Keratinocyte (primary cell): ENCODE measurements at regions not wholly inside any gene's neighbourhood (a gene's known extent, or its start where the extent isn't known, plus 50 kb on each side); places are given as distances from the start of the nearest gene placed in this dataset.

Source experiments
- DNase-seq: peaks from one replicate; pipeline ENCODE4 v3.0.0-alpha.2; 2011; ENCODE audit warnings: low read depth, missing footprints, low spot score
- FAIRE-seq: peaks from 2 replicates; lab custom pipeline; 2011; peaks lifted over from hg19 to GRCh38; lab: Jason Lieb, UNC
- H2AFZ ChIP-seq: 2 replicates; pipeline ENCODE4 v1.6.0; 2012; ENCODE audit warnings: low read length, control low read depth, inconsistent platforms; ENCODE audit not compliant: control insufficient read depth
- H3K27ac ChIP-seq: 2 replicates; pipeline ENCODE4 v1.5.1; 2011; ENCODE audit warnings: low read length; ENCODE audit not compliant: control insufficient read depth, insufficient read depth
- H3K27me3 ChIP-seq: 3 replicates; pipeline ENCODE4 v1.6.0; 2011; ENCODE audit warnings: low read length; ENCODE audit not compliant: control insufficient read depth, insufficient read depth; ENCODE audit errors: extremely low read depth
- H3K36me3 ChIP-seq, 2 experiments: 2 replicates in 1 of 2; 3 replicates in 1 of 2; pipeline ENCODE4 v1.5.1; 2011; ENCODE audit warnings: low read length in 2 of 2, mild to moderate bottlenecking in 1 of 2; ENCODE audit not compliant: control insufficient read depth in 2 of 2, insufficient read depth in 2 of 2; ENCODE audit errors: extremely low read depth in 1 of 2
- H3K4me1 ChIP-seq: 3 replicates; pipeline ENCODE4 v1.5.1; 2011; ENCODE audit warnings: low read length; ENCODE audit not compliant: control insufficient read depth, insufficient read depth; ENCODE audit errors: extremely low read depth
- H3K4me2 ChIP-seq: 3 replicates; pipeline ENCODE4 v1.6.0; 2011; ENCODE audit warnings: low read depth, low read length; ENCODE audit not compliant: control insufficient read depth, insufficient read depth; ENCODE audit errors: extremely low read depth
- H3K4me3 ChIP-seq, 3 experiments: fragments of 200-600 bp in 1 of 3; sonication (generic) in 1 of 3; 2 replicates in 2 of 3; 3 replicates in 1 of 3; pipeline ENCODE4 v1.5.1; 2011 to 2016; ENCODE audit warnings: low read length in 3 of 3, mild to moderate bottlenecking in 3 of 3, control low read depth in 2 of 3, inconsistent platforms in 1 of 3, low read depth in 1 of 3, mixed read lengths in 1 of 3, mixed run types in 1 of 3, moderate library complexity in 1 of 3; ENCODE audit not compliant: control insufficient read depth in 2 of 3, insufficient read depth in 2 of 3; ENCODE audit errors: extremely low read depth in 1 of 3
- H3K79me2 ChIP-seq: 2 replicates; pipeline ENCODE4 v1.6.0; 2012; ENCODE audit warnings: low read length; ENCODE audit not compliant: control insufficient read depth, insufficient read depth
- H3K9ac ChIP-seq: 3 replicates; pipeline ENCODE4 v1.6.0; 2011; ENCODE audit warnings: low read length; ENCODE audit not compliant: control insufficient read depth, insufficient read depth; ENCODE audit errors: extremely low read depth
- H3K9me1 ChIP-seq: 3 replicates; pipeline ENCODE4 v1.6.0; 2011; ENCODE audit warnings: low read length; ENCODE audit not compliant: control insufficient read depth, insufficient read depth; ENCODE audit errors: extremely low read depth
- H3K9me3 ChIP-seq: 2 replicates; pipeline ENCODE4 v1.5.1; 2012; ENCODE audit warnings: low read depth, low read length; ENCODE audit not compliant: control insufficient read depth
- H4K20me1 ChIP-seq: 3 replicates; pipeline ENCODE4 v1.6.0; 2011; ENCODE audit warnings: low read length; ENCODE audit not compliant: control insufficient read depth, insufficient read depth; ENCODE audit errors: extremely low read depth
- EZH2 ChIP-seq: IDR thresholded peaks from one replicate; pipeline ENCODE4 v1.6.1; 2012; ENCODE audit warnings: inconsistent platforms, mild to moderate bottlenecking, low read length, moderate library complexity
- dilution Hi-C: fragments of 300-500 bp; cut with MboI; formaldehyde crosslinking; loops from one replicate; pipeline ENCODE4 v1.7.0; 2020; ENCODE audit warnings: low sequenced_read_pairs; ENCODE audit not compliant: extremely low pct_ligation_motif_present
- TF ChIP-seq, protein P1 (sequence below), 3 experiments: IDR thresholded peaks in 1 of 3; conservative IDR thresholded peaks in 1 of 3; optimal IDR thresholded peaks in 1 of 3; 2 replicates in 2 of 3; 3 replicates in 1 of 3; pipeline versions ENCODE3 to v1.5.1; 2011; ENCODE audit warnings: low read length in 3 of 3, mild to moderate bottlenecking in 3 of 3, moderate library complexity in 2 of 3, control low read depth in 1 of 3, inconsistent platforms in 1 of 3; ENCODE audit not compliant: insufficient read depth in 2 of 3; ENCODE audit errors: extremely low read depth in 1 of 3

DNA sequence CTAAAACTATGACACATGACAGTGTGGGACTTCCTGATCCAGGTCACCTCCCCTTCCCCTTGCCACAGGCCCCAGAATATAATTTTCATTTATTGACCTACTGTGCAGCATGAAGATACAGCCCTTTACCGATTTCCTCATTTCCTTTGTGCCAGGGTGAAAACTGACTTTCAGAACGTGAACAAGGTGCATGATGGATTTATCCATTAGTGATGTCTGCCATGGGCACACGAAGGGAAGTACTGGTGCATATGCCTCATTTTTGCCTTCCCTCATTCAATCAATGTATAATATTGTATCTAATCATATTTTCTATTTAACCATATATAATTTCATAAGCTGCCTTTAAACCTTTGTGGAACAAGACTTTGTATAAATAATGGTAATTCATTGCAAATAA lies 144.4 kb upstream of the WNT4 start:
- dilution Hi-C loops = no loop called here
- no peak for FAIRE-seq

DNA sequence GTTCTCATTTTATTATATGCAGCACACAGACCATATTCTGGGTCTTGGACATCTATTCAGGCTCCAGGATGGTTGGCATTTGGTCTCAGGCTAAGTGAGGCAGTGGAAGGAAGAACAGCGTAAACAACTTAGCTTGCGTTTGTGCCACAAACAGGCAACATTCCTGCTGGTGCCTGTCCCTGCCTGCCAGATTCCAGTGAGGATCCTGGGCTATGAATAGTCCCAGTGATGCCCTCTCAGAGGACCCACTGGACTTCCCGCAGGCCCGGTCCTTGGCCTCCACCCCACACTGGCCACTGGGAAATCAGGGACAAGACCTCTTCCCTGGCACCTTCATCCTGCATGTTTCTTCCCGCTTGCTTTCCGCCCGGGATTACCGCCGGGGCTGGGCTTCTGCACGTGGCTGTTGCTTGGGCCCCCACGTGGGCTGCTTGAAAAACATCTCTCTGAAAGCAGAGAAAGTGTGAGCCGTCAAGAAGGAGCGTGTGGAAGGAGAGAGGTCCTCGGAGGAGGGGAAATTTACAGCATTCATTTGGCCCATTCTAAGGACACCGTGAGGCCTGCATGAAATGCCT lies 145.1 kb upstream of the WNT4 start:
- Histone ChIP-seq H3K9me3 (no peaks in the 10 kb centered on the region), H3K4me3 (no peak overlapping the region), H3K4me1 (peaks cover 4% of the 10 kb centered on the region), H3K79me2 (no peaks in the 10 kb centered on the region), H3K27me3 (peaks cover 14% of the 10 kb centered on the region), H3K36me3 (no peaks in the 10 kb centered on the region), H2AFZ (no peak overlapping the region), H3K27ac (no peak overlapping the region), H4K20me1 (no peaks in the 10 kb centered on the region), H3K9me1 (no peaks in the 10 kb centered on the region), H3K9ac (no peak overlapping the region), H3K4me2 (no peak overlapping the region)
- dilution Hi-C loops = no loop called here
- FAIRE-seq = no peak
- no peak for DNase-seq
- no peak for TF ChIP-seq EZH2
- TF ChIP-seq, protein P1, sequence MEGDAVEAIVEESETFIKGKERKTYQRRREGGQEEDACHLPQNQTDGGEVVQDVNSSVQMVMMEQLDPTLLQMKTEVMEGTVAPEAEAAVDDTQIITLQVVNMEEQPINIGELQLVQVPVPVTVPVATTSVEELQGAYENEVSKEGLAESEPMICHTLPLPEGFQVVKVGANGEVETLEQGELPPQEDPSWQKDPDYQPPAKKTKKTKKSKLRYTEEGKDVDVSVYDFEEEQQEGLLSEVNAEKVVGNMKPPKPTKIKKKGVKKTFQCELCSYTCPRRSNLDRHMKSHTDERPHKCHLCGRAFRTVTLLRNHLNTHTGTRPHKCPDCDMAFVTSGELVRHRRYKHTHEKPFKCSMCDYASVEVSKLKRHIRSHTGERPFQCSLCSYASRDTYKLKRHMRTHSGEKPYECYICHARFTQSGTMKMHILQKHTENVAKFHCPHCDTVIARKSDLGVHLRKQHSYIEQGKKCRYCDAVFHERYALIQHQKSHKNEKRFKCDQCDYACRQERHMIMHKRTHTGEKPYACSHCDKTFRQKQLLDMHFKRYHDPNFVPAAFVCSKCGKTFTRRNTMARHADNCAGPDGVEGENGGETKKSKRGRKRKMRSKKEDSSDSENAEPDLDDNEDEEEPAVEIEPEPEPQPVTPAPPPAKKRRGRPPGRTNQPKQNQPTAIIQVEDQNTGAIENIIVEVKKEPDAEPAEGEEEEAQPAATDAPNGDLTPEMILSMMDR (optimal IDR thresholded peaks at IDR 0.05 in 1 of 3, IDR thresholded peaks at IDR 0.05 in 1 of 3, conservative IDR thresholded peaks at IDR 0.05 in 1 of 3; ENCODE audit: extremely low read depth in 1 of 3, insufficient read depth in 2 of 3, low read length in 3 of 3) = no peak

More for the DNA sequence above, 144.4 kb upstream of the WNT4 start:
- Histone ChIP-seq H3K27me3 (peaks cover 14% of the 10 kb centered on the region), H3K79me2 (no peaks in the 10 kb centered on the region), H3K4me1 (peaks cover 4% of the 10 kb centered on the region), H4K20me1 (no peaks in the 10 kb centered on the region), H3K36me3 (no peaks in the 10 kb centered on the region), H3K4me3 (no peak overlapping the region), H3K4me2 (no peak overlapping the region), H3K9ac (no peak overlapping the region), H3K9me1 (no peaks in the 10 kb centered on the region), H3K27ac (no peak overlapping the region), H2AFZ (no peak overlapping the region), H3K9me3 (no peaks in the 10 kb centered on the region)
- TF ChIP-seq EZH2 = no peak
- TF ChIP-seq, protein P1 (optimal IDR thresholded peaks at IDR 0.05 in 1 of 3, IDR thresholded peaks at IDR 0.05 in 1 of 3, conservative IDR thresholded peaks at IDR 0.05 in 1 of 3; ENCODE audit: extremely low read depth in 1 of 3, insufficient read depth in 2 of 3, low read length in 3 of 3) = no peak
- no peak for DNase-seq
